GM18517 (cell line): ENCODE measurements at regions not wholly inside any gene's neighbourhood (a gene's known extent, or its start where the extent isn't known, plus 50 kb on each side); places are given as distances from the start of the nearest gene placed in this dataset.

Experiments
- ATAC-seq: cut with Tn5 transposase; IDR thresholded peaks from one replicate; pipeline ENCODE4 v1.9.1; 2021; ENCODE audit warnings: mild to moderate bottlenecking, moderate library complexity; ENCODE audit not compliant: unreplicated experiment

GRCh38 chr5:61650661-61651060 is 318.6 kb downstream of the ZSWIM6 start:
- no peak for ATAC-seq

DNA sequence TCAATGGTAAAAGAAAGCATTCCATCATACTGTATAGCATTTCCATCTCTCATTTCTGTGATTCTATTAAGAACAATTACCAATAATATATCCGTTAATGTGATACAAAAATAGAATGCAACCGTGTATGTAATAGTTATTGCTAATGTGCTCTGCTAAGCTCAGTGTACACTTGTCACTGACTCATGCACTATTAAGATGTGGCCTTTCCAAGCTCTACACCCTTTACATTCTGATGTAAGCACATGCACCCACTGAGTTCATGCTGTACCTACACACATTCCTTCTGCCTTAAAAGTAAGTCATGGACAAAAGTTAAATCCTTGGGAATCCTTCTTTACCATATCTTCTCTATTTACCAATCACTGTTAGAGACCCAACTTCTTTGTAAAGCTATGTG is 319.1 kb downstream of the ZSWIM6 start:
- ATAC-seq = no peak

DNA sequence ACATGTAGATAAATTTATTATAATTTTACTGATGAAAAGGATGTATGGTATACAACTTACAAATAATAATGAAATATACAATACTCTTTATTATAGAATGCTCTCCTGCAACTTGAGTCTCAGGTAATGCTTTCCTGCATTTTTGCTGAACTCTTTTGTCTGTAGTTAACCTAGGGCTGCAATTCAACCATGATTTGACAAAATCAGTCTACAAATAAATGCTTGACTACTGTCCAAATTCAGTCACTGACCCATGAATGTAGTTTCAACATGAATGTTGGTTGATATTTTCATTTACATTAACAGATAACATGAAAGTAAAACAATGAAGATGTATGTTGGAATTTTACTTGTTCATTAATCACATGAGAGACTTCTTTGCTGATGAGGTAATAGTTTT is 320.9 kb downstream of the ZSWIM6 start:
- ATAC-seq = no peak

- no peak for ATAC-seq
Measured at GRCh38 chr5:61653807-61654580, 321.9 kb downstream of the ZSWIM6 start.

DNA sequence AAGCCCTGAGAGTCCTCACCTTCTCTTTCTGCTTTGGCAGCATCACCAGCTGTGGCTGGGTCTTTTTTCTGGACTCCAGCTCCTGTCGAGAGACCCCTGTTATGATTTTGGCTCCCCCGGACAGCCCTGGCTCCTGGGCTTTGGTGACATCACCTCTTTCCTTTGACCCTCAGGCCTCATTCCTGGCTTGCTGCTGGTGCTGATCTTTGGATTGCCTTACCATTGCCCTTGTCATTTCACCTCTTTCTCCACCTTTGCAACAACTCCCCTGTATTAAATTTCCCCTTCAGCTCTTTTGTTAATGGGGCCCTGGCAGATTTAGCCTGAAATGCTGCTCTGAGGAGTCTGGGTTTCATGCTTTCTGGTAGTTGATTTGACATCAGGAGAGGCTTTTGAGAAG is 322.8 kb downstream of the ZSWIM6 start:
- no peak for ATAC-seq

GRCh38 chr5:61657010-61657409 is 325.0 kb downstream of the ZSWIM6 start:
- ATAC-seq = no peak

DNA sequence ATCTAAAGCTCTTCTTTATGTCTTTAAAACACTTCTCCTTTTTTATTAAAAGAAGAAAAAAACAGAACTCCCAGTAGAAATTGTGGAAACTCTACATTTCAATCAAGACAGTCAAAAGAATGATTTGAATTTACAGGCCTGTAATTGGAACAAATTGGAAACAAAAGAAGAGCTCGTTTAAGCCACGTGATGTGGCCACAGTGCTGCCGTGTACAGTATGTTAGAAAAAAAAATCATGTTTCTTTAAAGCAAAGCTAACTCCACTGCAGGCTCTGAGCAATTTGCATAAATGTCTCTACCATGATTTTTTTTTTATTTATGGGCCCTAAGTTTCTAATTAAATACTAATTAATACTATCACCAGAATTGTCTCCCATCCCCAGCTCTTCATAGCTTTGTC is 325.6 kb downstream of the ZSWIM6 start:
- ATAC-seq = no peak

DNA sequence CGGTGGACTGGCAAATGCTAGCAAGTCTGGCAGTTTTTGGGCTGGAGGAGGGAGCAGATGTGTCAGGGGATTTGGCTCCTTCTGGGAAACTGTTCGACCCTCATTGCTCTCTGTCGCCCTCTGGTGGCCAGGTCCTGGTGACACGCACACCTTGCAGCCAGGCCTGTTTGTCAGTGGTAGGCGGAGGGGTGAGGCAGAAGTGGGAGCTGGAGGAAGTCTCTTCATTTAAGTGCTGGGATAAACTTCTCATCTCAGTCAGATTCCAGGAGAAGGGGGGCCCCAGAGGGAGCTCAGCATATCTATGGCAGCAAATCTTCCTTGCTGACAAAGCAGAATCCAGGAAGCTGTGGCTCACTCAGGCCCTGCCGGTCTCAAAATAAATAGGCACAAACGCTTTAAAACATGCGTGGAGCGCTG is 326.5 kb downstream of the ZSWIM6 start:
- ATAC-seq = peak; percentile 83

GRCh38 chr5:61659221-61659696 is 327.2 kb downstream of the ZSWIM6 start:
- ATAC-seq = no peak

GRCh38 chr5:61662670-61663069 is 330.6 kb downstream of the ZSWIM6 start:
- ATAC-seq = no peak

GRCh38 chr5:61666064-61666621 is 334.1 kb downstream of the ZSWIM6 start:
- no peak for ATAC-seq

GRCh38 chr5:61667525-61668218 is 335.6 kb downstream of the ZSWIM6 start:
- ATAC-seq = no peak

- ATAC-seq = no peak
Measured at GRCh38 chr5:61669531-61669930, 337.5 kb downstream of the ZSWIM6 start.

- ATAC-seq = no peak
Measured at GRCh38 chr5:61670941-61671340, 338.9 kb downstream of the ZSWIM6 start.

- ATAC-seq = no peak
Measured at GRCh38 chr5:61673007-61673735, 341.1 kb downstream of the ZSWIM6 start.

GRCh38 chr5:61674378-61674777 is 342.3 kb downstream of the ZSWIM6 start:
- ATAC-seq = no peak

GRCh38 chr5:61675015-61675692 is 343.1 kb downstream of the ZSWIM6 start:
- no peak for ATAC-seq

GRCh38 chr5:61677220-61677619 is 345.2 kb downstream of the ZSWIM6 start:
- no peak for ATAC-seq

DNA sequence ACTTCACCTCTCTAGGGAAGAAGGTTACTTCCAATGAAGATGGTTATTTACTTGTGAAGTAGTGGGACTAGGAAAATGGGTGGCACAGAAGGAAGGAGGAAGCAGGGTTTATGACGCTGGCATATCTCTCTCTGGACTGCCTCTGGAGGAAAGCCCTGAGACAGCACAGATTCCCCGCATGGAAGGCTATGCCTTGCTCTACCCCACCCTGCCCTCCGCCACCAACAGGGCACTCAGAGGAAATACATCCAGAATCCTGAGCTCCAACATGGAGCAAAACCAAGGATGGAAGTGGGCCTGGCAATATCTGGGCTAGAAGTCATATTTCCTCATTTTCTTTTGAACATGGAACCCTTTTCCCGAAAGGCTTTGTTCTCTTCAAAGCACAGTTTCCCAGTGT is 346.9 kb downstream of the ZSWIM6 start:
- ATAC-seq = no peak

DNA sequence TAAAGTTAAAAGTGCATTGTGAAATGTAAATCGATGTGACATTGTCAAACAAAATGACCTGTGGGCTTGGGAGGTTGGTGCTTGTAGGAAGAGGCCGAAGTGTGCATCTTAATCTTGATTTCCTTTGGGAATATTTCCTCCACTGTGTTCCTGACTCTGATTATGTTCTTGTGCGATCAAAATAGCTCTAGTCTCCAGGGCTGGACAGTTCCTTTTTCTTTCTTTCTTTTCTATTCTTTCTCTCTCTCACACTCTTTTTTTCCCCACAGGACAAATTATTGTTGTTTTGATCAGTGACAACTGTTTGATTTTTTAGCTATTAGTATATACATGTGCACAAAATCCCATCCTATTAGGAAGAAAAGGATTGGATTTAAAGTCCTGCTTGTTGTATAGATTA is 347.5 kb downstream of the ZSWIM6 start:
- ATAC-seq = no peak

DNA sequence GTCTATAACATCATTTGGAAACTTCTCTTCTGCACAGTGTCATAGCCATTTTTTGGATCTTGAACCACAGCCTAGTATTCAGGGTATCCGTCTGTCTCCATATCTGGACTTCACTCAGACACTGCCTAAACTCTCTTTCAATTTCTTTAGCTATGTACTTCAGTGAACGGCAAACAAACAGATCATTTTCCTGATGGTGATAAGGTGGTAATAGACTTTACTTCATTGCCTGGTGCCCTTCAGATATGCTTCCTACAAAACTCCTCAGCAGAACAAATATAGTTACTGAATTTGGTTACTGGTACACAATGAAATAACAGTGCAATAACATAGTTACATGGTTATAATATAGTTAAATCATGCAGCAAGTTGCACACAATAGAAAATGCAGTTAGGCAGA is 348.2 kb downstream of the ZSWIM6 start:
- no peak for ATAC-seq
